GM23338 (cell line): ENCODE measurements at regions not wholly inside any gene's neighbourhood (a gene's known extent, or its start where the extent isn't known, plus 50 kb on each side); places are given as distances from the start of the nearest gene placed in this dataset.

Experiments used
- EZH2 ChIP-seq: fragments of 200-600 bp; sonication (generic); IDR thresholded peaks from one replicate; pipeline ENCODE4 v1.8.0; 2017; ENCODE audit warnings: antibody characterized with exemption, mild to moderate bottlenecking, low read depth; ENCODE audit not compliant: unreplicated experiment
- TF ChIP-seq, protein P1 (sequence below), 2 experiments: fragments of 200-600 bp in 1 of 2; sonication (generic) in 1 of 2; conservative IDR thresholded peaks; 2 replicates each; pipeline versions ENCODE4 v1.5.1 to v1.6.1; 2016 to 2017; ENCODE audit warnings: antibody characterized with exemption in 2 of 2, low read depth in 2 of 2, mild to moderate bottlenecking in 2 of 2, moderate library complexity in 1 of 2

DNA sequence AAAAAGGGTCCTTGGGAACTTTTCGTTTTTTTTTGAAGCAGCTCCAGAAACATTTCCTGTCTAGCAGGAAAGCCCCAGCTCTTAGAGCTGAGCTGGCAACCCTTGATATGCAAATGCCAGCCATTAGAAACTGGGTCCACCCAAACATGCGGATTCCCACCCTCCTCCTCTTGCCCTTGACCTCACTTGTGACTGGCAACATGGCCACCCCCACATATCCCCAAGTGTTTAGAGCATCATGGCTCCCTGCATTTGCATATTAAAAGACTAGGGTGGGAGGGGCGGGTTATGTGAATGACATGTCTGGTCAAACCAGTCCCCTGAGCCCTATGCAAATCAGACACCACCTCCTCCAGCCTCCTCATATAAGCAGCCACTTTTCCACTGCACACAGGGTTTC, 671.1 kb downstream of the FAT4 start:
- TF ChIP-seq, protein P1, sequence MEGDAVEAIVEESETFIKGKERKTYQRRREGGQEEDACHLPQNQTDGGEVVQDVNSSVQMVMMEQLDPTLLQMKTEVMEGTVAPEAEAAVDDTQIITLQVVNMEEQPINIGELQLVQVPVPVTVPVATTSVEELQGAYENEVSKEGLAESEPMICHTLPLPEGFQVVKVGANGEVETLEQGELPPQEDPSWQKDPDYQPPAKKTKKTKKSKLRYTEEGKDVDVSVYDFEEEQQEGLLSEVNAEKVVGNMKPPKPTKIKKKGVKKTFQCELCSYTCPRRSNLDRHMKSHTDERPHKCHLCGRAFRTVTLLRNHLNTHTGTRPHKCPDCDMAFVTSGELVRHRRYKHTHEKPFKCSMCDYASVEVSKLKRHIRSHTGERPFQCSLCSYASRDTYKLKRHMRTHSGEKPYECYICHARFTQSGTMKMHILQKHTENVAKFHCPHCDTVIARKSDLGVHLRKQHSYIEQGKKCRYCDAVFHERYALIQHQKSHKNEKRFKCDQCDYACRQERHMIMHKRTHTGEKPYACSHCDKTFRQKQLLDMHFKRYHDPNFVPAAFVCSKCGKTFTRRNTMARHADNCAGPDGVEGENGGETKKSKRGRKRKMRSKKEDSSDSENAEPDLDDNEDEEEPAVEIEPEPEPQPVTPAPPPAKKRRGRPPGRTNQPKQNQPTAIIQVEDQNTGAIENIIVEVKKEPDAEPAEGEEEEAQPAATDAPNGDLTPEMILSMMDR (conservative IDR thresholded peaks at IDR 0.05; ENCODE audit: low read depth in 2 of 2), result no peak
- TF ChIP-seq EZH2, result no peak
